ENCODE measurements at regions not wholly inside any gene's neighbourhood (a gene's known extent, or its start where the extent isn't known, plus 50 kb on each side); places are given as distances from the start of the nearest gene placed in this dataset.
"Not testable (repeated sequence)": the region's sequence is repeated elsewhere in the genome, so short reads cannot be mapped to it uniquely, and the experiment has no call there.

- Mint-ChIP-seq H3K36me3 (ENCODE audit: low read depth) (no peaks in the 10 kb centered on the region), H3K27ac (no peak overlapping the region), H3K4me1 (ENCODE audit: low read depth) (no peaks in the 10 kb centered on the region), H3K9me3 (no peaks in the 10 kb centered on the region), H3K4me3 (no peak overlapping the region), H3K27me3 (ENCODE audit: low read depth) (peaks cover 7% of the 10 kb centered on the region)
- no peak for DNase-seq (ENCODE audit: low spot score)
These were observed 130.1 kb upstream of the EPB41L4A start for GRCh38 chr5:112549127-112549526.

- DNase-seq (ENCODE audit: low spot score) = no peak
- Mint-ChIP-seq H3K9me3 (no peaks in the 10 kb centered on the region), H3K27ac (no peak overlapping the region), H3K36me3 (ENCODE audit: low read depth) (no peaks in the 10 kb centered on the region), H3K4me3 (no peak overlapping the region), H3K4me1 (ENCODE audit: low read depth) (no peaks in the 10 kb centered on the region), H3K27me3 (ENCODE audit: low read depth) (peaks cover 5% of the 10 kb centered on the region)
These were observed 130.6 kb upstream of the EPB41L4A start for GRCh38 chr5:112549605-112550166.

DNA sequence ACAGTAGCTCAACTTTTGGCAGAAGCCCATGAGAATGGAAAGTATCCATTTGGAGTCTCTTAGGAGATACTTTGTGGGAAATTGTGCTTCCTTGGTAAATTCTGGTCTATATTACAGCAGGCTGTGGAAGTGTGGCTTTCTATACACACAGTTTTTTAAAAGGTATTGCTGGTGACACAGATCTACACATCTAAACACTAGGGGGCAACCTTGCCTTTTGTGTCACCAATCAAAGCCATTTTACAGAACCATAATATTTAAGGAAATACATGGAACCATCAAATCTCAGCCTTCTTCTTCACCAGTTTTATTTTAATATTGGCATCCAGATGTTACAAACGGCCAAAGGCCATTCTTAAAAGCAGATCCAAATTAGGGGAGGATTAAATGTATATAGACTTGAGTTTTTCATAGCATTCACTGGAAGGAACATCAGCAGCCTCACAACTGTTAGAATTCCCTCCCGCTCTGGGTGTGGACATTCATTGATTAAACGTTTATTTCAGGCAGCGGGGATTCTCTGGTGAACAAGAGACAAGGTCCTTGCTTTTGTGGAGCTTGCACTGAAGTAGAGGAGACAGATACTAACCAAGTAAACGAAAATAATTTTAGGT, 132.4 kb upstream of the EPB41L4A start:
- H3K4me1 Mint-ChIP-seq (ENCODE audit: low read depth) = no peaks in the 10 kb centered on the region
- no peak overlapping the region for H3K4me3 Mint-ChIP-seq
- peaks cover 7% of the 10 kb centered on the region for H3K27me3 Mint-ChIP-seq (ENCODE audit: low read depth)
- H3K27ac Mint-ChIP-seq = no peak overlapping the region
- no peaks in the 10 kb centered on the region for H3K9me3 Mint-ChIP-seq
- DNase-seq (ENCODE audit: low spot score) = no peak
- H3K36me3 Mint-ChIP-seq (ENCODE audit: low read depth) = no peaks in the 10 kb centered on the region

DNA sequence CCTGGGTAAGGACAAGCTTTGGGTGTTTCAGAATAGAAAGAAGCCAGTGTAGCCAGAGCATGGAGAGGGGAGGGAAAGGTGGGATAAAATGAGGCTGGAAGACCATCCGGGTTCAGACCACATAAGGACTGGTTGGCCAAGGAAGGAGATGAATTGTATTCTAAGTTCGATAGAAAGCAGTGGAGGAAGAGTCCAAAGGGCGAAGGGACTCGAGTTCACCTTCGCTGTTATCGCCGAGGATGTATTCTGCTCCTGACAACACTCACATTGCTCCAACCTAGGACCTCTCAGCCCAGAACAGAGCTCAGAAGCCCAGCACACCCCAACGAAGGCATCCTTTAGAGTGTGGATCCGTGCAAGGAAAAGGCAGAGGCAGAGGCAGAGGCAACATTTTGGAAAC, 133.1 kb upstream of the EPB41L4A start:
- DNase-seq (ENCODE audit: low spot score) = no peak
- peaks cover 7% of the 10 kb centered on the region for H3K27me3 Mint-ChIP-seq (ENCODE audit: low read depth)
- no peak overlapping the region for H3K4me3 Mint-ChIP-seq
- no peaks in the 10 kb centered on the region for H3K36me3 Mint-ChIP-seq (ENCODE audit: low read depth)
- H3K9me3 Mint-ChIP-seq = no peaks in the 10 kb centered on the region
- H3K4me1 Mint-ChIP-seq (ENCODE audit: low read depth) = no peaks in the 10 kb centered on the region
- no peak overlapping the region for H3K27ac Mint-ChIP-seq

DNA sequence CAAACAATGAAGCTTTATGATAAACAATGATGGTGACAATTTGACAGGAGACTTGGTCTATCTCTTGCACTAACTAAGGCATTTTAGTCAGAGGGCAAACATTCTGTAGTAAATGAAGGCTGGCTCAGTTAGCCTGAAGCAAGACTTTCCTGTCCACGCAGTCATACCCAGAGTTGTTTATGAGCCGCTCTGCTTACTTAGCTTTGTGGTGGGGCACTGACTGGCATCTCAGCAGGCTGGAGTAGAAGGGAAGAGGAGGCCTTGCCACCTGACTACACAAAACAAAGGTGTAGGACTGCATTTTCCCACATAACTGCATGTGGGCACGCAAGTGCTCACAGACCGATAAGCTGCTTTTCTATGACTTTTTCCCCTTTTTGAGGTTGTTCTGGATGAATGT, 133.7 kb upstream of the EPB41L4A start:
- Mint-ChIP-seq H3K27me3 (ENCODE audit: low read depth) (peaks cover 7% of the 10 kb centered on the region), H3K9me3 (no peaks in the 10 kb centered on the region), H3K27ac (no peak overlapping the region), H3K4me1 (ENCODE audit: low read depth) (no peaks in the 10 kb centered on the region), H3K4me3 (no peak overlapping the region), H3K36me3 (ENCODE audit: low read depth) (no peaks in the 10 kb centered on the region)
- DNase-seq (ENCODE audit: low spot score) = no peak

DNA sequence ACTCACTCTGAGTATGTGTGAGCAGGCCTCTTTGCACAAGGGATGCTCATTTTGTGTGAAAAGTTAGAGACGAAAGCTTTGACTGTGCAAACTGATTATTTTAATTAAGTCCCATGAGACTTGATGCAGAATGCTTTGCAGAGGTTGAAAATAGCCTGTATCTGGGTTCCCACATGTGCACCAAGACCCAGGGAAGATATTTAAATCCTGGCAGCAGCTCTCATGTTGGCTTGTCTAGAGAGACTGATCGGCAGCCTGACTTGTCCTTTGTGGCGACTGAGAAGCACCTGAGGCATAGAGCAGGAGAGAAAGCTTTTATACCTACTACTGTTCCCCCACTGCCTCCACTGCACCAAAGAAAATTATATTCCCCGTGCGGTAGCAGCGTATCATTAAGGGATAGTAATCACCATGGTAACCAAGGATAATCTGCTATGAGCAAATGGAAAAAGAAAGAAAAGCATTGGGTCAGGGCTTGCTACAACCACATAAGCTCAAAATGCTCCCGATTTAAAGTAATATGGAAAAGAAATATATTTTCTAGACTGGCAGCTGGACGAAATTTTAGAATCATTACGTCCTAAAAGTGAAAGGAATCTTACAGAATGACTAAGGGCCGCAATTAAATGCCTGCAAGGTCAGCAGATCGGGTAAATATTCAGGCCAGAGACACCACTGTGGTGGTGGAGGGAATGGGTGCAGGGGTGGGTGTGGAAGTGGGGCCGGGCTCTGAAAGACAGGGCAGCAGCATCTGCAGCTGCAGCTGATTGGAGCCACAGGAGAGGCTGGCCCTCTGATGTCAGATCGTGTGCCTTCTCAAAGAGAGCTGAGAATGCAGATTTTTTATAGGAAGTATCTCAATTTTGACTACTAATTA, 135.3 kb upstream of the EPB41L4A start:
- H3K27me3 Mint-ChIP-seq (ENCODE audit: low read depth) = peaks cover 7% of the 10 kb centered on the region
- no peaks in the 10 kb centered on the region for H3K4me1 Mint-ChIP-seq (ENCODE audit: low read depth)
- H3K36me3 Mint-ChIP-seq (ENCODE audit: low read depth) = no peaks in the 10 kb centered on the region
- no peak overlapping the region for H3K27ac Mint-ChIP-seq
- no peak for DNase-seq (ENCODE audit: low spot score)
- H3K9me3 Mint-ChIP-seq = no peaks in the 10 kb centered on the region
- H3K4me3 Mint-ChIP-seq = no peak overlapping the region

DNA sequence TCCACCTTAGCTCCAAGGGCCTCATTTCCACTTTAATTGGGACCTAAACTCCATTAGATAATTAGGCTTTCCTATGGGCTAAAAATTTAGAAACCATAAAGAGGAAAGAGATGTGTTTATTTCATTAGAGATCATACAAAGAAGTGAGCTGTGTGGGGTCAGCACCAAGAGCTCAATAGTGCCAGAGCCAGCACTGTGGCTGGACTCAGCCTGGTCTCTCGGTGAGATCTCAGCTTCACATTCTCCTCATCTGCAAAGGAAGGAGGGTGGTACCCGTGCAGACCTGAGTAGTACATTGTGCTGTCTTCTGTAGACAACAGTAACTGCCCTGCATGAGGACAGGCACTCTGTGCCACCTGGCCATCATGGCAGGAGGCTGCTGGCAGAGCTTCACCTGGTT, 136.1 kb upstream of the EPB41L4A start:
- no peak for DNase-seq (ENCODE audit: low spot score)
- Mint-ChIP-seq H3K36me3 (ENCODE audit: low read depth) (no peaks in the 10 kb centered on the region), H3K4me1 (ENCODE audit: low read depth) (no peaks in the 10 kb centered on the region), H3K27me3 (ENCODE audit: low read depth) (peaks cover 5% of the 10 kb centered on the region), H3K9me3 (no peaks in the 10 kb centered on the region), H3K4me3 (no peak overlapping the region), H3K27ac (no peak overlapping the region)

DNA sequence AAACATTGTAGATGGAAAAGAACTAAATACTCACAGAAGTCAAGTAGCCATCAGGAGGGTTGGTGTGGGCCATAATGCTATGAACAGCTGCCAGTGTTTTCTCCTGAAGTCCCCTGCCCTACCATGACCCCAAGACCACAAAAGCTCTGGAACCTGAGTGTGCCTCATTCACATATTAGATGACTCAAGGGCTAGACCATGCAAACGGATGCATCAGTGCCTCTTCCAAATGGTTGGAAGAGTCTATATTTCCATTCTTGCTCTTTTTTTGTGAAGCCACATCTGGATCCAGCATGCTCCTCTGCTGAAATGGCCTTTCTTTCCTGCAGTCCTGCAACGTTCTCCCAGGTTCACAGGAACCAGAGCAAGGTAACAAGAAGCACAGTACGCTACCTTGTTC, 136.6 kb upstream of the EPB41L4A start:
- Mint-ChIP-seq H3K4me3 (no peak overlapping the region), H3K36me3 (ENCODE audit: low read depth) (no peaks in the 10 kb centered on the region), H3K4me1 (ENCODE audit: low read depth) (no peaks in the 10 kb centered on the region), H3K9me3 (no peaks in the 10 kb centered on the region), H3K27ac (no peak overlapping the region), H3K27me3 (ENCODE audit: low read depth) (peaks cover 5% of the 10 kb centered on the region)
- DNase-seq (ENCODE audit: low spot score) = no peak

DNA sequence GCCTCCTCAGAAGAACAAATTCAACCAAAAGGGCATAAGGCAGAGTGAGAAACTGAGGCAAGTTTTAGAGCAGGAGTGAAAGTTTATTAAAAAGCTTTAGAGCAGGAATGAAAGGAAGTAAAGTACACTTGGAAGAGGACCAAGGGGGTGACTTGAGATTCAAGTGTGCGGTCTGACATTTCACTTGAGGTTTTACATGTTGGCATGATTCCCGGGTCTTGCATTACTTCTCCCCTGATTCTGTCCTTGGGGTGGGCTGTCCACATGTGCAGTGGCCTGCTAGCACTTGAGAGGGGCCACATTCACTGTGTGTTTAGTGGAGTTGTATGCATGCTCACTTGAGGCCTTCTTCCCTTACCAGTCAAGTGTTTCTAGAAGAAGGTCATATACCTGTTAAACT, 140.4 kb upstream of the EPB41L4A start:
- H3K4me1 Mint-ChIP-seq (ENCODE audit: low read depth); H3K27ac Mint-ChIP-seq: not testable (repeated sequence)

GRCh38 chr5:112560371-112560770, 141.3 kb upstream of the EPB41L4A start:
- Mint-ChIP-seq H3K9me3 (peaks cover 14% of the 10 kb centered on the region), H3K27ac (no peak overlapping the region), H3K4me3 (no peak overlapping the region), H3K4me1 (ENCODE audit: low read depth) (no peaks in the 10 kb centered on the region), H3K27me3 (ENCODE audit: low read depth) (peaks cover 1% of the 10 kb centered on the region), H3K36me3 (ENCODE audit: low read depth) (no peaks in the 10 kb centered on the region)
- no peak for DNase-seq (ENCODE audit: low spot score)

More for the DNA sequence above, 140.4 kb upstream of the EPB41L4A start:
- not testable (repeated sequence) for H3K4me3 Mint-ChIP-seq; H3K27me3 Mint-ChIP-seq (ENCODE audit: low read depth); DNase-seq (ENCODE audit: low spot score); H3K36me3 Mint-ChIP-seq (ENCODE audit: low read depth)
- peaks cover 10% of the 10 kb centered on the region for H3K9me3 Mint-ChIP-seq

DNA sequence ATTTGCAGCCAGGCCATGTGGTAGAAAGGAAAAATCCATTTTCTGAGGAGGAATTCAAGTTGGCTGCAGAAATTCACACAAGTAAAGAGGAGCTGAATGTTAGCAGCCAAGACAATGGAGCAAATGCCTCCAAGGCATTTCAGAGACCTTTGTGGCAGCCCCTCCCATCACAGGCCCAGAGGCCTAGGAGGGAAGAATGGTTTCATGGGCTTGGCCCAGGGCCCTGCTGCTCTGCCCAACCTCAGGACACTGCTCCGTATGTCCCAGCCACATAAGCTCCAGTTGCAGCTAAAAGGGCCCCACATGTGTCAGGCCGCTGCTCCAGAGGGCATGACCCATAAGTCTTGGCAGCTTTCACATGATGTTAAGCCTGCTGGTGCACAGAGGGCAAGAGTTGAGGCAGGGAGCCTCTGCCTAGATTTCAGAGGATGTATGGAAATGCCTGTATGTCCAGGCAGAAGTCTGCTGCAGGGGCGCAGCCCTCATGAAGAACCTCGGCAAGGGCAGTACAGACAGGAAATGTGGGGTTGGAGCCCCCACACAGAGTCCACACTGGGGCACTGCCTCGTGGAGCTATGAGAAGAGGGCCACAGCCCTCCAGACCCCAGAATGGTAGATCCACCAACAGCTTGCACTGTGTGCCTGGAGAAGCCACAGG, 144.2 kb upstream of the EPB41L4A start:
- Mint-ChIP-seq H3K9me3 (peaks cover 14% of the 10 kb centered on the region), H3K27me3 (ENCODE audit: low read depth) (peaks cover 5% of the 10 kb centered on the region), H3K4me1 (ENCODE audit: low read depth) (no peaks in the 10 kb centered on the region), H3K4me3 (no peak overlapping the region), H3K27ac (no peak overlapping the region), H3K36me3 (ENCODE audit: low read depth) (no peaks in the 10 kb centered on the region)
- no peak for DNase-seq (ENCODE audit: low spot score)

- no peak for DNase-seq (ENCODE audit: low spot score)
- H3K4me1 Mint-ChIP-seq (ENCODE audit: low read depth) = no peaks in the 10 kb centered on the region
- peaks cover 9% of the 10 kb centered on the region for H3K27me3 Mint-ChIP-seq (ENCODE audit: low read depth)
- H3K4me3 Mint-ChIP-seq = no peak overlapping the region
- no peak overlapping the region for H3K27ac Mint-ChIP-seq
- no peaks in the 10 kb centered on the region for H3K36me3 Mint-ChIP-seq (ENCODE audit: low read depth)
- peaks cover 14% of the 10 kb centered on the region for H3K9me3 Mint-ChIP-seq
These were observed 147.2 kb upstream of the EPB41L4A start for GRCh38 chr5:112566251-112566650.

GRCh38 chr5:112569596-112569995, 150.5 kb upstream of the EPB41L4A start:
- Mint-ChIP-seq H3K4me1 (ENCODE audit: low read depth) (no peaks in the 10 kb centered on the region), H3K4me3 (no peak overlapping the region), H3K27ac (no peak overlapping the region), H3K9me3 (peaks cover 3% of the 10 kb centered on the region), H3K27me3 (ENCODE audit: low read depth) (peaks cover 25% of the 10 kb centered on the region), H3K36me3 (ENCODE audit: low read depth) (no peaks in the 10 kb centered on the region)
- DNase-seq (ENCODE audit: low spot score) = no peak

Measured in T-helper 2 cell treated with Interferon-gamma antibody and Interleukin-4, amounts not matched to agents 5 μg/mL and 100 μg/mL, for 36 hours (primary cell).